HG03159 (cell line): ENCODE measurements at regions not wholly inside any gene's neighbourhood (a gene's known extent, or its start where the extent isn't known, plus 50 kb on each side); places are given as distances from the start of the nearest gene placed in this dataset.

ENCODE experiments used
- ATAC-seq: cut with Tn5 transposase; IDR thresholded peaks from one replicate; pipeline ENCODE4 v1.9.1; 2021; ENCODE audit warnings: mild to moderate bottlenecking, moderate library complexity; ENCODE audit not compliant: unreplicated experiment

DNA sequence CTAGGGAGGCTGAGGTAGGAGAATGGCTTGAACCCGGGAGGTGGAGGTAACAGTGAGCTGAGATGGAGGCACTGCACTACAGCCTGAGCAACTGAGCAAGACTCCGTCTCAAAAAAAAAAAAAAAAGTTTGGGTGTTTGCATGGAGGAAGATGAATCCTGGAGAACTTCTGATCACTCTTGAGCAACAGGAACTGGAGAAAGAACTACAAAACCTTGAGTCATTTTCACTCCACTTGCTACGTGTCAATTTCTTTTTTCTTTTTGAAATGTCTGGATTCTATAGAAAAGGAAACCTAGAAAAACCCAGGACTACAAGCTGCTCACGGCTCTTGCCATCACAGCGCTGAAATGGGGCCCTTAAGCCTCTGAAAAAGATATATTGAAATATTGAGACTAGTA lies 189.6 kb upstream of the NRP1 start:
- ATAC-seq = no peak

DNA sequence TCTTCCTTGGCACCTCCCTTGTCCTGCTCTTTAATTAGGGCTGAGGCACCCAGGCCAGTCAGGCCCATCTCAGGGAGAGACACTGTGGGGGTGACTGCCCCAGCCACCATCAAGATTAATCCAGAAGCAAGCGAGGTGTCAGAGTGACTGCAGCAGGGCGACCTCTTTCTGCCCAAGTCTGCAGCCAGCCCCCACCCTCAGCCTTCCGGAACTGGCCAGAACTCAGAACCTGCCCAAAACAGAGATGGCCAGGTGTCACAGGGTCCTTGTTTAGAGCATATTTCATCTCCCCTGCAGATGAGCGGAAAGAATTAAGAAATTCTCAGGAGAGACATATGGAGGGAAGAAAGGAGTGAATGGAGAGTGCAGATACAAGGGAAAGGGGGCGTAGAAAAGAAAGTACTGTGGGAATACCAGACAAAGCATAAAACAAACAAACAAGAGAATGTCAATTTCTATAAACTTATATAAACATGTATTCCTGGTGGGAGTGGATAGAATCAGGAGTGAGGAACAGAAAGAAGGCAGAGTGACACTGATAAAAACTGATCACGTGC lies 188.8 kb upstream of the NRP1 start:
- no peak for ATAC-seq

DNA sequence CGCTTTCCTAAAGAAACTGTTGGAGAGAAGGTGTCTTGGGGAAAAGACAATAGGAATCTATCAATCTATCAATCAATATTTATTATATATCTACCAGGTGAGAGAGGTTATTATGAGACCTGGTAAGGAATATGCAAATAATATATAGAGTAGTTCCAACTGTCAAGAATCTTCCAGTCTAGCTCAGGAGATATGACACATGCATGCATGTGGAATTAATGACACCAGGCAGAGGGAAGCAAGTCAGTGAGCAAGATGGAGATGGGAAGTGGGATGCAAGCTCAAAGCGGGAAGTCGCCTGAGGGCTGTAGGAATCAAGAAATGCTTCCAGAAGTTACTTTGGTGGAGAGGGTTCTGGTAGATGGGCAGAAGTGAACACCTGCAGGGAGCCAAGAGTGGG lies 187.4 kb upstream of the NRP1 start:
- no peak for ATAC-seq

DNA sequence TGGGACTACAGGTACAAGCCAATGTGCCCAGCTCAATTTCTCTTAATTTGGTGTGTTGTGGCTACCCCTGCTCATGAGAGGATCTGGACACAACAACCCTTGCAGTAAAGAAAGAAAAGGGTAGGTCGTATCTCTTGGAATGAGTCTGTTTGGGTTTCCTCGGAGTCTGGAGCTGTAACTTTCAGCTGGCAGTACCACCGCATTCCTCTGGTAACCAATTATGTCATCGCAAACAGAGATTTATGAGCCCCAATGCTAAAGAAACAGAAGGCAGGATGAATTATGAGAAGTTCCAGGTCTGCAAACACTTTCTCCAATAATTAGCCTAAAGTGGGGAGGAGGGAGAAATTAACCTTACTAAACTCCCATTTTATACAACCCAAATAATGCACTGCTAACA lies 186.6 kb upstream of the NRP1 start:
- ATAC-seq = no peak

DNA sequence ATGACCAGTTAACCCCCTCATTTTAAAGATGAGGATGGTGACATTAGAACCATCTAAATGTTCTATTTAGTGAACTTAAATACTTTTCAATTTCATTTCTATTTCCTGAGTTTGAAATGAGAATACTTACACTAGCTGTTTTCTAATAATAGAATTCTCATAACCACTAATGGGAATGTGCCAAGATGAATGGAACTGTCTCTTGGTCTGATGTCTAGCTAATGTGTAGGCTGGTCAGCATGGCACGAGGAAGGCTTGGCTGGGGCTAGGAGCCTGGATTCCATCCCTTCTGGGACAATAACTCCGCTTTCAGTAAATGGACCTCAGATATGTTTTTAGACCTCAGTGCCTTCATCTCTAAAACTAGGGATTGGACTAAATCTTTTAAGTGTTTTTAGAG lies 185.8 kb upstream of the NRP1 start:
- no peak for ATAC-seq

DNA sequence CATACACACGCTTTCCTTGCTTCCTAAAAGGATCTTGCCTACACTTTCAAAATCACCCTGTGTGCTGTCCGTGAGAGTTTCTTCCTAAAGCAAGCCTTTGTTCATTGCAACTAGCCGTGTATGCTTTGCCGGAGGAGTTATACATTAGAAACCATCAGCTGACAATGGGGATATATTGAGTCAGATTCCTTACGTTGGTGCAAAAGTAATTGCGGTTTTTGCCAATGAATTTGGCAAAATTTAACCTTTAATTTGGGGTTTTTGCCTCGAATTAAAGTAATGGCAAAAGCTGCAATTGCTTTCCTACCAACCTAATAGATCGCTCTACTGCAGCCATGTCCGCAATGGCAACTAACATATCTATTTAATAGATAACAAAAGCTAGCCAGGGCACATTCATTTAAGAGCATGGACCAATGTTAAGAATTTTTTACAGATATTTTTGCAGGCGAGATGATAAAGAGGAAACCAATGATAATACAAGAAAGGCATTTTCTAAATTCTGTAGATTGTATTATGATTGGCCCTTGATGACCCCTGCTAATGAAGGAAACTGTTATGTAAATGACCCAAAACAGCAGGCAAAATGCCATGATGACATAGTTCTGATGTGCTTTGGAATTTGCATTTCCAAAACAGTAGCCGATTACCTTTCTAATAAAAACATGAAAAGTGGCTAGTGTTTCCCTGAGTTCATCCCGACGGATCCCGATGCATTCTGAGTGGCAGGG lies 184.8 kb upstream of the NRP1 start:
- no peak for ATAC-seq

DNA sequence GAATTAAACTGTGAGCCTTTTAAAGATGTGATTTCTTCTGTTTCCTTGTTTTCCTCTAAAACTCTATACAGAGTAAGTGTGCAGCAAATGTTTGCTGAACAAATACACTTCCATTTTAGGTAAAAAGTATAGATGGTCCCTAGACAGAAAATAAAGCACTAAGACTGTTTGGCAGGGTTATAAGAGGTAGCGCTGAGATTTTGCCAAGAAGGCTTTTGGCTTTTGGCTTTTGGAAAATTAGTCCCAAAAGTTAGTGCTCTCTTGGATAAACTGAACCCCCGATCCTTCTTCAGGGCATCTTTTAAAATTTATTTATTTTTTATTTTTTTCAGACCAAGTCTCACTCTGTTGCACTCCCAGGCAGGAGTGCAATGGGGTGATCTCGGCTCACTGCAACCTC lies 175.7 kb upstream of the NRP1 start:
- ATAC-seq = no peak

DNA sequence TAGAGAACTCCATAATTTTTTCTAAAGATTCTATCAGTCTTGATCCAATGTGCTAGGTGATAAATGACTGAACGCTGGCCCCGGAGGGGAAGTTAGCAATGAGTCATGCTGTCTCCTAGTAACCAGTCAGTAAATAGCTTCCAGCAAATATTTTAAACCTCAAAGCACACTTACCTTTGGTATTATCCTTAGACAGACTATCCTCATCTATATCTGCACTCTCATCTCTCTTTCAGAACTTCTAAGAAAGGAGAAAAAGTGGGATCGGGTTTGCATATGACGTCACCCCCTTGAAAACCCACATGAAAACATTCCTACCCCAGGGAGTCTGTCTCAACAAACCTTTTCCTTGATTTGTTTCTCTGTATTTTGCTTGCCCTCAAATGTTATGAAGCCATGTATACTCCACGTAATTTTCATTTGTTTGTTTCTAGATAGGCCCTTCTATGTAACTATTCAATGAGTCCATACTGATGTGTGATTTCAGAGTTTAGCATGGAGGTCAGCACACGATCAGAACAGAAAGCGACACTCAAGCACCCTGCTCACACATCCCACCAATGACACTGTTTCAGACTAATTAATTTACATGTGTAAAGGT lies 174.9 kb upstream of the NRP1 start:
- ATAC-seq = peak; percentile 59

DNA sequence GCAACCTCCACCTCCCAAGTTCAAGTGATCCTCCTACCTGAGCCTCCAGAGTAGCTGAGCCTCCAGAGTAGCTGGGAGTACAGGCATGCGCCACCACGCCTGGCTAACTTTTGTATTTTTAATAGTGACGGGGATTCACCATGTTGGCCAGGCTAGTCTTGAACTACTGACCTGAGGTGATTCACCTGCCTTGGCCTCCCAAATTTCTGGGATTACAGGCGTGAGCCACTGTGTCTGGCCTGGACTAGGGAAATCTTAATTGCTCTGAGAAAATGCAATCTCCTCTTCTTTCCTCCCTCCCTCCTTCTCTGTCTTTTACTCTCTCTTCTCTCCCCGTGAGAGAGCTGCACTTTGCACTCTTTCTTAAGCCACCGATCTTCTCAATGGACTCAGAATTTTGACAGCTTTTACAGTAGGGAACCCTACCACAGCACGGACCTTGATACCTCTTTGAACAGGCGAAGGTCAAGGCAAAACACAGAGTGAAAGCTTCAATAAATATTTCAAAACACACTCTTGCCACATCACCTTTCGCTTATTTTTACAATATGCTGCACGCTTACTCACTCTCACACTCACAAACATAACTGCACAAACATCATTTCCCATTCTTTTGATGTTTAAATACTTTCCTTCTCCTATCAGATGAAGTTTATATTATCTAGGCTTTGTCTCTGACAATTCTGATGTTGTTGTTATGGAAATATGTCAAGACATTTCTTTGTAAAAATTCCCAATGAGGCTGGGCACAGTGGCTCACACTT lies 173.4 kb upstream of the NRP1 start:
- ATAC-seq = no peak

DNA sequence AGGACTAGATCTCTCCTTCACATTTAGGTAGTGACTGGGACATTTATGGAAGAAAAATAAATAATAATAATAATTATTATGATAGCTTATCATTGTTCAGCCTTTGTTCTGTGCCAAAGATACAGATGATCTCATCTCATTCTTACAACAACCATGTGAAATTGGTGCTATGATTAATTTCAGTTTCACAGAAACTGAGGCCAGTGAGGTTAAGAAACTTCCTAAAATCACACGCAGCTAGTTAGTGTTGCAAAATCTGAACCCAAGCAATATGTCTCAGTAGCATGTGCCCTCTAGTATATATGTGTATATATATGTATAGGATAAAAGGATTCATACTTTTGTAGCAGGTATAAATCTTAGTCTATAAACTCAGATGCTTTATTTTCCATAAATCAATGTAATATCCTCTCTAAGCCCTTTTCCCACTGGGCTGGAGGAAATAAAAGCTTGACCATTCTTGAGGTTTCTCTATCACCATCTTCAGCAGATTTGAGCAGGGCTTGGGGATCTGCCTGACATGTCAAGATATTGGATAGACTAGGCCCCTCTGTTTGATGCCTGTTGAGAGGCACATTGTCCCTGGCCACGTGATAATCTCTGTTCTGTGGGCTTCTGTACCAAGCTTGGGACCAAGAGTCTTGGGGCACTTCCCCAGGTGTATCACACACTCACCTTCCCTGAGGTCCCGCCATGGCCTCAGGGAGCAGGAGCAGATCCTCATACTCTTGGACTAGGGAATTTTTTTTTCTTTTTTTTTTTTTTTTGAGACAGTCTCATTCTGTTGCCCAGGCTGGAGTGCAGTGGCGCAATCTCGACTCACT lies 172.6 kb upstream of the NRP1 start:
- ATAC-seq = peak; percentile 86

DNA sequence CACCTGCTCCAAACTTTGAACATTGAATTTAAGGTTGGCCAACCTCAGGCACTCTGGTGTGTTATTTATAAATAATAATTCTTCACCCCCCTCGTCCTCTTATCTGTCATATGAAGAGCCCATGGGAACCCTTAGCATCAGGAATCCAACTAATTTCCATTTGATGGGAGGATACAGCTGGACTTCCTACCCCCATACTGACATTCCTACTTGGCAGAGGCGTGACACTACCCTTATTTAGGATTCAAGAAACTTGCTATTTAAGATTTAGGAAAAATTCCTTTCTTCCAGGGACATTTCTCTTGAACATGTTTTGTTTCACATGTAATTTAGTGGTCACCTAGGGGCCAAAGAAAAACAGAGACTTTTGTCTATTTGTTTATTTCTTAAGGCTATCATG lies 171.9 kb upstream of the NRP1 start:
- peak; percentile 6 for ATAC-seq

DNA sequence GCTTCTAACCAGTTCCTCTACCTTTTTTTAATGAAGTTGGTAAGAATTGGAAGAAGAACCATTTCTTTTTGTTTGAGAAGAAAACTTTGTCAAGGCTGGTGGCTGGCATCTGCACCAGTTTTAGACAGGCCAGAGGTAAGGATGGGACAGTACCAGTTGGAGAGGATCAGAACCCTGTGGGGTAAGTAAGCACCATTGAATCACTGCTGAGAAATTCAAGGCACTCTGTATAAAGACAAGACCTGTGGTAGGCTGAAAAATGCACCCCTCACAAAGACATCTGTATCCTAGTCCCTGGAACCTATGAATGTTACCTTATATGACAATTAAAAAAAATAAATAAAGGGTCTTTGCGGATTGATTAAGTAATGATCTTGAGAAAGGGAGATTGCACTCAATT lies 166.7 kb upstream of the NRP1 start:
- ATAC-seq = no peak

DNA sequence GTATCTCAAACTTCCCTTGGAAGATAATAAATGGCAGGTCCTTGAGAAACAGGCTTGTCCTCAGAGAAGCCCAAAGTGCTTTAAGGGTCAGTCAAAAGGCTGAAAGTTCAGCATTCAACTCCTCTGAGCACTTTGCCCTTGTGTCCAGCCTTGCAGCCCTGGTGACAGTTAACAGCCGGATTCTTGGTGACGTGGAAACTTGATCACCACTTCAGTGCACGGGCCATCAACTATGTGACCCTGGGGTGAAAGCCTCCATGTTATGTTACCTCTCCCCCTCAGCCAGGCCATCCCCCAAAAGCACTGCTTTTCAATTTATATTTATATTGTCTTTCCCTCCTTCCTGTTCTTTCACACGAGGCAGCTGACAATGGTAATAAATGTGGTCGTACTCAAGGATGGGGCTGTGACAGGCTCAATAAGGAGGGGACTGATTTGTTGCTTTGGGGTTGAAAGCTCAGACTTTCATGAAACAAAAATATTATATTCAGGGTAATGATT lies 164.0 kb upstream of the NRP1 start:
- ATAC-seq = no peak

DNA sequence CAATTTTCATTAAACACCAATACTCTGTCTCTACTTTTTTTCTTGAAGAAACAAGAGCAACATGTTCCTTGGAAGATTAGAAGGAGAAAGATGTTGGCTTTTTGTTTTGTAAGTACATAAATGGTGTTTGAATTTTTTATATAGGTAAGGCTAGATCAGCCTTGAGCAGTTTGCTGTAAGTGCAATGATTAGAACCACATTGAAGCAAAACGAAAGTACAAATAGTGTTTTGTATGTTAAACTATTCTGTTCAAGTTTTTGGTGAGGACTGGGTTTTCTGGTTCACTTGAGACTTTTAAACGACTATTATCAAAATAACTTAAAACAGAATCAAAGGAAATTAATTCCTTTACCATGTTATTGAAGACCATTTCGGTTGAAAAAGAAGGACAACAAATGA lies 162.9 kb upstream of the NRP1 start:
- ATAC-seq = no peak

DNA sequence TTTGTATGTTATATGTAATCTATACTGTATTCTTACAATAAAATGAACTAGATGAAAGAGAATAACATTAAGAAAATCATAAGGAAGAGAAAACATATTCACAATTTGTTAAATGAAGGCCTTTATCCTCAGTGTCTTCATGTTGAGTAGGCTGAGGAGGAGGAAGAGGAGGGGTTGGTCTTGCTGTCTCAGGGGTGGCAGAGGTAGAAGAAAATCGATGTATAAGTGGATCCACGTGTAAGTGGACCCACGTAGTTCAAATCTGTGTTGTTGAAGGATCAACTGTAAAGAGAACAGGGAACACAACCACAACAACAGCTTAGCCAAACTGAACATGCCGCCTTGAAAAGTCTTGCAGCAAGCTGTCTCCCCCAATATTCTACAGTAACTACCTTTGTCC lies 161.6 kb upstream of the NRP1 start:
- ATAC-seq = no peak

DNA sequence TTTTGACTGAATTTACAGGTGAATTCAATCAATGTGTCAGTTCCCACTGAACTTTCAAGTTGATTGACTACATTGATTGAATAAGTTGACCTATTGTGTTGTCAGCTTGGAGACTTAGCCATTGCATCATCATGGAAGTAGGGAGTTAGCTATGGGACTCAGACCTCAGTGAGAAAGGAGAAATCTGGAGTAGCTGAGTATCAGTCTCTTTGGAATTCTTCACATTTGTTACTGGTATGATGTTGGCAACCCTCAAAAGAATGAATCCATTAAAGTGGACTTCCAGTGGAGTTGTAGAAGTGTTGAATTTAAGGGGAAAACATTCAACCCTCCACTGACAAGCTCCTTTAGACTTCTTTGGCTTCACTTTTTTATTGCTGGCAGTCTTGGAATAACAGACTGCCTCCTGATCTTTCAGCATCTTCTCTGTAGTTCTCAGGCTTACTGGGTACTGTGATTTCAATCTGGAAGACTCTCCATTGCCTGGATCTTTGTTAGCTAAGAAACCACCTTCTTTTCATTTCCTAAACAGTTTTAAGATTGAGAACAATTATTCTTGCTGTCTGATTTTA lies 160.3 kb upstream of the NRP1 start:
- ATAC-seq = no peak

DNA sequence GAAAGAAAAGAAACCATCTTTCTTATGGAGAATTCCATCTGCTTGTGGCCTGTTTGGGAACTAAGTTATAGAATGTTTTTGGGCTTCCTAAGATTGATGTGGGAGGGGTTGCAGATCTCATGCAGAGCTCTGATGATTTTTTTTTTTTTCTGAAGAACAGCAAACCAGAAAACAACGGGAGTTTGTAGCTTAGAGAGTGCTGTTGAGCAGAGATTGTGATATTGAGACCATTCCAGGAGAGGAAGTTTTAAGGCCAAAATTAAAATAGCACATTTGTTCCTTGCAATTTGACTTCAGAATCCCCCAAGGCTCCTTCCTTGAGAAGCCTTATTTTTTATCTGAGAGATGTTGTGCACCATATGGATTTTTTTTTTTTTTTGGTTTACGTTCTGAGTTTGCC lies 159.5 kb upstream of the NRP1 start:
- no peak for ATAC-seq

DNA sequence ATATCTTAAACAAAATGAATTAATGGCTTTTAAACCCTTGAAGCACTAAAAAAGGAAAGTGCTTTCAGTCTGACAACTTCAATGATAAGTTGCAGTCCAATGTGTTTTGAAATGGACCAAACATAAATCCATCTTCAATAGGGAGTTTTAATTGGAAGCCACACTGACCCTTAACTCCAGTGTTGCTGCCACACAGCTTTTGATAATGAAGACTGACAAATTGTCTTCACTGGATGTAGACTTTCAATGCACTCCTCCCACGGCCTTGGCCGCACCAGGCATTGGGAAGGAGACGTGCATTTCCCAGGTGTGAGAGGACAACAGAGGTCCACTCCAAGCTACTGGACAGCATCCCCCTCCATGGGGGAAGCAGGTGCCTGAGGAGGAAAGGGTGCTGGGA lies 159.0 kb upstream of the NRP1 start:
- no peak for ATAC-seq

DNA sequence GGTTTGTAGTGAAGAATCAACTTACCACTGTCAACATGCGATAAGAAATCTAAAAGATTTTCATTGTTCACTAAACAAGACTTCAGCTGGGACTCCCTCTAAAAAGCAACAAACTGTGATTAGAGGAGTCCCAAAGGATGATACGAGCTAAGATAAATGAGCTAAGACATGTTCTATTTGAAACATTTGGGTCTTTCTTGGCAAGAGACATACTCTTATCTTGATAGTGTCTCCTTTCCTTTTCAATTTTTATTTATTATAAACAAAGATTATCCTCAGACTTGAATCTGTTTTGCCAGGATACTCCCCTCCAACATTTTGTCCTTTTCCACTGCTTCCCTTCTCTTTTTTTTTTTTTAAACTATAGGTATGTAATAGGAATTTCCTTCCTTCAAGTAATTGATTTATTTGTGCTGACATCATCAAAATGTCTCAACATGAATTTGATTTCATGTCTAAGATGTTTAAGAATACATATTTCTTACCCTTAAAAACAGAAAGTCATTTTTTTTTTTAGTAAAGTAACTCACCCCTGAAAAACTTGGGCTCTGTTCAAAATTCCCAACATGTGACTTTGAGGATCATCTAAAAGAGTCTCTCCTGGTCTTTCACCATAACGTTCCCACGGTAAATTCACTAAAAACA lies 158.4 kb upstream of the NRP1 start:
- no peak for ATAC-seq
